Activated naive CD4-positive, alpha-beta T cell treated with anti-CD3 and anti-CD28 coated beads, Interleukin-2, amount 50 U/mL, for 72 hours (primary cell): ENCODE measurements at regions not wholly inside any gene's neighbourhood (a gene's known extent, or its start where the extent isn't known, plus 50 kb on each side); places are given as distances from the start of the nearest gene placed in this dataset.

Source experiments
- ATAC-seq, 2 donors: fragments of 150-1000 bp; cut with Tn5 transposase; 2 replicates each; pipeline ENCODE4 v1.10.0; 2021; ENCODE audit warnings: mild to moderate bottlenecking in 2 of 2, moderate library complexity in 2 of 2
- DNase-seq, 2 donors: peaks; one replicate each; pipeline ENCODE4 v3.0.0; 2021 to 2022; ENCODE audit warnings: low spot score in 2 of 2
- H3K27ac Mint-ChIP-seq, 2 donors: one replicate each; pipeline ENCODE4 v1.8.0; 2022; ENCODE audit warnings: mild to moderate bottlenecking in 2 of 2, mixed read lengths in 2 of 2
- H3K36me3 Mint-ChIP-seq, 2 donors: one replicate each; pipeline ENCODE4 v1.8.0; 2022; ENCODE audit warnings: mixed read lengths in 2 of 2
- H3K9me3 Mint-ChIP-seq, 2 donors: one replicate each; pipeline ENCODE4 v1.8.0; 2022; ENCODE audit warnings: mixed read lengths in 2 of 2

- ATAC-seq (peak in 1 of 2 donors; percentile 15), DNase-seq (no peak)
- no peaks in the 10 kb centered on the region for H3K36me3 Mint-ChIP-seq
- H3K27ac Mint-ChIP-seq, result no peak overlapping the region
- H3K9me3 Mint-ChIP-seq, result no peaks in the 10 kb centered on the region
These were observed 50.7 kb upstream of the OR4E1 start for GRCh38 chr14:21724090-21724973.

DNA sequence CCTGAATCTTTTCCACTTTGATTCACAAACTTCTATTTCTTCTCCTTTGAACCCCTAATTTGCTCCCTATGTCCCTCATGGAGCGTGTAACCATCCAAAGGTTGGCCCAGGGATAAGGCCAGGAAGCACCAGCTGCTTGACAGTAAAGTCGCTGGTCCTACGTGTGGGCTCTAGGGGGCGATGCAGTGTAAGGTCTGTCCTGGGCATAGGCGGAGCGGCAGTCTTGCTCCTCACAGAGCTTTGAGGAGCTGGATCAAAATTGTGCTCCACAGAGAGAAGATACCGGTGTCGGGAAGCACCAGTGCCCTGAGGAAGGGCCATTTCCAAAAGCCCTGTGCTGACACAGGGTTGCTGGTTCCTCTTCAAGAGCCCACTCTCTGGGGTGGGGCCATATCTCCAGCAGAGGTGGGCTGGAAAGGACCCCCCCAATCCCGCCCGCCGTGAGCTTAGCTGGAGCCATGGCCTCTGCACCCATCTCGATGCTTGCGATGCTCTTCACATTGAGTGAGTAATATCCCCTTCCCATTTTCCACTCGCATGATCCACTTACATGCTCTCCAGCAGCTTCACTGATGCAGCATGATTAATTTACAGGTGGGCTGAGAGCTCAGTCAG lies 49.9 kb upstream of the OR4E1 start:
- Mint-ChIP-seq H3K27ac (peak overlapping the region in 1 of 2 donors; percentile 2), H3K9me3 (no peaks in the 10 kb centered on the region), H3K36me3 (no peaks in the 10 kb centered on the region)
- DNase-seq (peak in 1 of 2 donors; percentile 40), ATAC-seq (peak; percentile 85 to 89)
